Muscle of arm (tissue), 1 donor: ENCODE measurements at regions not wholly inside any gene's neighbourhood (a gene's known extent, or its start where the extent isn't known, plus 50 kb on each side); places are given as distances from the start of the nearest gene placed in this dataset.
A peak's percentile ranks its signal among the peaks of the same experiment; 100 is the strongest.

ENCODE experiments used
- DNase-seq: peaks from one replicate; pipeline ENCODE4 v3.0.0-alpha.2; 2013

DNA sequence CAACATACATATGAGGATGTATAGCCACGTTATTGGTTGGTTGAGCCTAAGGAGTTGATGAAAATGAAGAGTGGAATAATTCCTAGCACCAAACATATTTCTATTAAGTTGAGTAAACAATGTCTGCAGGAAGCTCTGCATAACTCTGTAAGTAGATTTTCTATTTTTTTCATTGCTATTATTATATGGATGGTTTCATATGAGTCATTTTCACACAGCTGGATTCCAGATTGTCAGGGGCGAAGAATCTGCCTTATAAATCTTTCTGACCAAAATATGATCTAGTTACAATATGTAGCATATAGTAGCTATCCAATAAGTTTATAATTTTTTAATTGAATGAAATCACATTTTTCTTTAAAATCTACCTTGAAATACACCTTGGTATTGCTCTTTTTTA is 468.0 kb upstream of the PKDCC start:
- no peak for DNase-seq

- DNase-seq = no peak
These were observed 467.0 kb upstream of the PKDCC start for GRCh38 chr2:41580806-41581205.

GRCh38 chr2:41595240-41595639 is 452.6 kb upstream of the PKDCC start:
- no peak for DNase-seq

DNA sequence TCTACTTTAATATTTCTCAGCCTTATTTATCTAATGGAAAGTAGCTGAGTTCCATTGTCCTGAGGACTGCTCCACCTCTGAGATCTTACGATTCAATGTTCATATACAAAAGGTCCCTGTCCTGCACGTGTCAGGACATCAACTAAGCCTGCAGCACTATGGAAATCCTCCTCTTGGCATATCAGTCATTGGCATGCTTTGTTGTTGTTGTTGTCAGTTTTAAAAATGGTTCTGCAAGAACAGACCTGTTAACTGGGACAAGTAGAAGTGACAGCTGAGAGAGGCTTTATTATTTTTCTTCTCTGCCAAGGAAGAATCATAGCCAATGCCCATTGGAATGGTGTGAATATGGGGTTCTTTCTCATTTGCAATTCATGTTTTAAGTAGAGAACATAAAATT is 450.1 kb upstream of the PKDCC start:
- no peak for DNase-seq

GRCh38 chr2:41598161-41598894 is 449.5 kb upstream of the PKDCC start:
- no peak for DNase-seq

GRCh38 chr2:41600460-41600859 is 447.4 kb upstream of the PKDCC start:
- no peak for DNase-seq

DNA sequence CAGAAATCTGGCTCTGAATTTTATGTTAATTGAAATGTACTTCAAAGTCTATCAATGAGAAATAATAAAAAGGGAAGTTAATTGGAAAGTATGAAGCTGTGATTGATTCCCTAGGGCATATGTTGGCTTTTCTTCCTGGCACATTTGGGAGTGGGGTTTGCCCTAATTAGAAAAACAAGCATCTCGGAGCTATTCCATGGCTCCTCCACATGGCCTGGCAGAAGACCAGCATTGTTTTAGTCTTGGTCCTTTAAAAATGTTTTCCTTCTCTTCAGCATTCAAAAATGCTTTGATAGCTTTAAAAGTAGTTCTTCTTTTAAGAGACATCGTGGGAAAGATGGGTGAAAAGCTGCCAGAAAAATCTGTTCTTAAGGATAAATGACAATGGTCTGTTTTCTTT is 445.5 kb upstream of the PKDCC start:
- DNase-seq = no peak

- peak; percentile 65 for DNase-seq
These were observed 442.5 kb upstream of the PKDCC start for GRCh38 chr2:41605311-41605710.

DNA sequence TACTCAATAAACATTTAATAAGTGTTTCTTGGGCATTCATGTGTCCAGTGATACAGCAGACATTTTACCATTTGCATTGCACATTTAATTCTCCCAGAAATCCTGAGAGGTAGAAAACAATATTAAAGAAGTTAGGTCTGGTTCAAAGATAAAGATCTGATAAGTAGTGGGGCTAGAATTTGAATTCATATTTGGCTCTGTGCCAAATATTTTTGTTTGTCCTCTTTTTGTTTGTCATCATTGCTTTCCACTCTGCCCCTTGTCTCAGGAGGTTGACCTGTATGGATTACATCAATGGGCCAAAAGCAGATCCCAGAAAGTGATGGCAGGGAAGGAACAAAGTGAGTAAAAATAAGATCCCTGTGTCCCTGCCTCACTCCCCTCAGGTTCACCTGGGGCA is 441.9 kb upstream of the PKDCC start:
- no peak for DNase-seq

- peak; percentile 87 for DNase-seq
These were observed 437.2 kb upstream of the PKDCC start for GRCh38 chr2:41610501-41611190.

DNA sequence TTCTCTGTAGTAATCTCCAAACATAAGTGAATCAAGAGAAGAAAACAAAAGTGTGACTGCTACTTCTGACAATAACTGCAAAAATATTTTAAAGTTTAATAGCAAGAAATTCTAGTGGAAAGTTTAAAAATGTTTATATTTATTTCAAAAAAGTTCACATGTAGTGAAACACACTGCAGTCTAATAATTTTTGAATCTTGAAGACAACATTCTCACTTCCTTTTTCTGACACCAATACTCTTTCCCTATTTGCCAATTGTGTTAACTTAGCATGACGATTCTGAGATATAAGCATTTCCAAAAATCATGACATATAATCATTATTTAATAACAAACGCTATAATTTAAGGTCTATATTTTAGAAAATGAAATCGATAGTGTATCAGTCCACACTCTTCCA is 429.1 kb upstream of the PKDCC start:
- DNase-seq = no peak

GRCh38 chr2:41621095-41621494 is 426.7 kb upstream of the PKDCC start:
- no peak for DNase-seq

DNA sequence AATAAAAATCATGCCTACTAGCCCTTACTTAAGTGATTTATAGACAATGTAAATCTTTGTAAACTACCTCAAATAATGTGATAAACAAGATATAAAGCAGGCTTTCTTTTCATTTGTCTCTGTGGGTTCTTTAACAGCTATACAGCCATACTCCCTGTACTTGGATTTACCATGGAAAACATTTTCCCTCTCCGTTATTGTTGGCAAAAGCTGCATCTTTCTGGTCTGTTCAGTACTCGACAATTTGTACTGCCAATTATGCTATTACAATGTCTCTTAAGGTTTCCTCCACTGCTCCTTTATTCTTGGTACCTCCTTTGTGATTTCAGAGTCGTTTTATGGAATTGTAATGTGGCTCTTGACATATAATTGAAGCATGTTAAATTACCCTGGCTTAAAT is 426.3 kb upstream of the PKDCC start:
- no peak for DNase-seq

GRCh38 chr2:41622301-41622700 is 425.5 kb upstream of the PKDCC start:
- DNase-seq = no peak

- DNase-seq = no peak
These were observed 420.9 kb upstream of the PKDCC start for GRCh38 chr2:41626936-41627335.

- no peak for DNase-seq
These were observed 413.1 kb upstream of the PKDCC start for GRCh38 chr2:41634686-41635085.

- no peak for DNase-seq
These were observed 402.9 kb upstream of the PKDCC start for GRCh38 chr2:41644936-41645335.

GRCh38 chr2:41647468-41648050 is 400.3 kb upstream of the PKDCC start:
- DNase-seq = no peak

GRCh38 chr2:41657226-41657625 is 390.6 kb upstream of the PKDCC start:
- peak; percentile 55 for DNase-seq

DNA sequence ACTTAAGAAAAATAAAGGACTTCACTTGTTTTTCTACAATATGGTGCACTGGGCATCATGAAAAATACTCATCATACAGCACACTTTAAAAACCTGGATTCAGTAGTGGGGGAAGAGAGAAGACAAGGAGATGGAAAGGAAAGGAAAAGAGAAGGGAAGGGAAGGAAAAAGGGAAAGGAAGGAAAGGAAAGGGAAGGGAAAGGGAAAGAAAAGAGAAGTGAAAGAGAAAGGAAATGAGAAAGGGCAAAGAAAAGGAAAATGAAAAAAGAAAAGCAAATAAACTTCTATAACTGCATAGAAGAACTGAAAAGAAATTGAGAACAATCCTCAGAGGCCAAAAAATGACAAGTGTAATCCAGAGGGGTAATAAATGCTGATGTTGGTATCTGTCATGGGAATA is 388.1 kb upstream of the PKDCC start:
- DNase-seq = no peak

- no peak for DNase-seq
These were observed 385.4 kb upstream of the PKDCC start for GRCh38 chr2:41662461-41662860.

GRCh38 chr2:41663056-41663455 is 384.8 kb upstream of the PKDCC start:
- no peak for DNase-seq

GRCh38 chr2:41668529-41668928 is 379.3 kb upstream of the PKDCC start:
- DNase-seq = no peak
